Activated CD8-positive, alpha-beta memory T cell treated with anti-CD3 and anti-CD28 coated beads for 1 hour (primary cell): ENCODE measurements at regions not wholly inside any gene's neighbourhood (a gene's known extent, or its start where the extent isn't known, plus 50 kb on each side); places are given as distances from the start of the nearest gene placed in this dataset.

ENCODE experiments used
- DNase-seq, 2 donors: peaks; one replicate each; pipeline ENCODE4 v3.0.0-alpha.2; 2020; ENCODE audit warnings: low read depth in 1 of 2; ENCODE audit errors: extremely low read depth in 1 of 2

- no peak for DNase-seq
Observed at GRCh38 chr1:228986093-228986904, 251.0 kb downstream of the RHOU start.

- DNase-seq: no peak
Observed at GRCh38 chr1:228987286-228987685, 252.0 kb downstream of the RHOU start.

GRCh38 chr1:228987736-228988506 lies 252.6 kb downstream of the RHOU start:
- DNase-seq: no peak

GRCh38 chr1:228988664-228989063 lies 253.4 kb downstream of the RHOU start:
- no peak for DNase-seq

- DNase-seq: no peak
Observed at GRCh38 chr1:228989176-228989575, 253.9 kb downstream of the RHOU start.

GRCh38 chr1:228989676-228989991 lies 254.4 kb downstream of the RHOU start:
- no peak for DNase-seq

- no peak for DNase-seq
Observed at GRCh38 chr1:228989992-228990827, 254.9 kb downstream of the RHOU start.

- no peak for DNase-seq
Observed at GRCh38 chr1:228990906-228991569, 255.8 kb downstream of the RHOU start.

- no peak for DNase-seq
Observed at GRCh38 chr1:228992044-228992443, 256.8 kb downstream of the RHOU start.

- no peak for DNase-seq
Observed at GRCh38 chr1:228992907-228993535, 257.7 kb downstream of the RHOU start.

- no peak for DNase-seq
Observed at GRCh38 chr1:228994676-228995594, 259.7 kb downstream of the RHOU start.

- no peak for DNase-seq
Observed at GRCh38 chr1:228996281-228996680, 261.0 kb downstream of the RHOU start.

GRCh38 chr1:228997721-228998144 lies 262.5 kb downstream of the RHOU start:
- no peak for DNase-seq

- no peak for DNase-seq
Observed at GRCh38 chr1:228998179-228998578, 262.9 kb downstream of the RHOU start.

GRCh38 chr1:228999446-229000170 lies 264.3 kb downstream of the RHOU start:
- no peak for DNase-seq

- no peak for DNase-seq
Observed at GRCh38 chr1:229000187-229000586, 264.9 kb downstream of the RHOU start.

GRCh38 chr1:229001467-229002011 lies 266.3 kb downstream of the RHOU start:
- no peak for DNase-seq

GRCh38 chr1:229002037-229002436 lies 266.8 kb downstream of the RHOU start:
- DNase-seq: no peak
